ENCODE measurements at regions not wholly inside any gene's neighbourhood (a gene's known extent, or its start where the extent isn't known, plus 50 kb on each side); places are given as distances from the start of the nearest gene placed in this dataset.

DNA sequence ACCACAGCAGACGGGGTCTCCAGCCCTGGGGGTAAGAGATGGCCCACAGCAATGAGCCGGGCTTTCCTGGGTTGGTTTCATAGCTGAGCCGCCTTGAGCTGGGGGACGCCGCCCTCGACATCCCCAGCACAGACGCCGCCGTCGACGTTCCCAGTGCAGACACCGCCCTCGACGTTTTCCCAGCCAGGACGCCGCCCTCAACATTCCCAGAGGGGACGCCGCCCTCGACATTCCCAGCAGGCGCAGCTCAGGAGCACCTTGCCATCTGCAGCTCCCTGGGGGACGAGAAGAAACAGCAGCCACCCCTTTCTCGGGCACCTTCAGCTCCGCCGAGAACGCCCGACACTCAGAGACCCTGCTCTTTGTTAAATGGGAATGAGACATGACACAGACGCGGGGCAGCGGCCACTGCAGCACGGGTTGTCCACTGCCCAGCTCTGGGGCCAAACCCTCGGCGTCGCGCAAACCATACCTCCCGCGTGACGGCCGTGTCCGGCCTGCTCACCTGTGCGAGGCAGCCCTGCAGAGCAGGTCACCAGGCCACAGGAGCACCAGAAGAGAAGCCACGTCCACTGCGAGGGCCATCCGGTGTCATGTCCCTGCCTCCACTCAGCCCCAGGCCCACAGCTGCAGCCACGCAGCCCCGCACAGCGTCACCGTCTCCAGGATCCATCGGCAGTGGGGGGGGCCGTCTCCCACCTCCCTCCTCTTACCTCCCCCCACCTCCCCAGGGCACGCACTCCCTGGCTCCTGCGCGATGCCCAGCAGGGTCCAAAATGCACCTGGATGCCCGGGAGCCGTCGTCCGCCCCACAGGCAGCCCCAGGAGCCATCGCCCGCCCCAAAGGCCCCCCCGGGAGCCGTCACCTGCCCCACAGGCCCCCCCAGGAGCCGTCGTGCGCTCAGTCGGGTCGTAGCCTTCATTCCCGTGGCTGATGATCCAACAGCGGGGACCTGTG is 77.4 kb upstream of the GALNT9 start:
- no peak for DNase-seq
- Histone ChIP-seq H3K36me3 (replicated peaks; ENCODE audit: control insufficient read depth, insufficient read depth, low read length) (no peaks in the 10 kb centered on the region), H3K27me3 (ENCODE audit: control insufficient read depth, insufficient read depth, low read length) (no peaks in the 10 kb centered on the region; the same call in 1 of the 2 replicates), H3K4me3 (ENCODE audit: insufficient read depth, low read depth, low read length) (no peak overlapping the region)

DNA sequence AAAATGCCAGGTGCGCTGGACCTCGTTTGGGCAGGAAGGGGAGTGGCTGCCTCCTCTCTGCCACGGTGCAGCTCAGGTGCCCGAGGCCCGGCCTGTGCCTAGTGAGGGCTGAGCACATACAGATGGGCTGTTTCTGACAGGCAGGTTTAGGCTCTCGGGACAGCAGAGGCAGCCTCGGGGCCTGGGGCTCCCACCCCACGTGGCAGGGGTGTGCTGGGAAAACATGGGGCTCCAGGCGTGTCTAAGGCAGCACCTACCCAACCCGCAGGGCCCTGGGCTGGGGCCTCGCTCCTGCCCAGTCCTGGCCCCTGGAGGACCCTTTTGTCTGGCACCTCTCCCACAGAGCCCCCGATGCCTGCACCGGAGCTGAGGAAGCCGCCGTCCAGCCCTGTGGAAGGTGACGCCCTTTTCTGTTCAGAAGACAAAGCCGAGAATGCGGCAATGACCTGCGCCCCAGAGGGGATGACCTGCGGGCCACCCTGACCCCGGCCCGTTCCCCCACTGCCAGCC is 76.4 kb upstream of the GALNT9 start:
- no peak for DNase-seq
- Histone ChIP-seq H3K36me3 (replicated peaks; ENCODE audit: control insufficient read depth, insufficient read depth, low read length) (no peaks in the 10 kb centered on the region), H3K4me3 (ENCODE audit: insufficient read depth, low read depth, low read length) (no peak overlapping the region), H3K27me3 (ENCODE audit: control insufficient read depth, insufficient read depth, low read length) (peaks cover 1% of the 10 kb centered on the region)

GRCh38 chr12:132404951-132405741 is 75.8 kb upstream of the GALNT9 start:
- Histone ChIP-seq H3K36me3 (replicated peaks; ENCODE audit: control insufficient read depth, insufficient read depth, low read length) (no peaks in the 10 kb centered on the region), H3K27me3 (ENCODE audit: control insufficient read depth, insufficient read depth, low read length) (peaks cover 2% of the 10 kb centered on the region)
- no peak for DNase-seq

DNA sequence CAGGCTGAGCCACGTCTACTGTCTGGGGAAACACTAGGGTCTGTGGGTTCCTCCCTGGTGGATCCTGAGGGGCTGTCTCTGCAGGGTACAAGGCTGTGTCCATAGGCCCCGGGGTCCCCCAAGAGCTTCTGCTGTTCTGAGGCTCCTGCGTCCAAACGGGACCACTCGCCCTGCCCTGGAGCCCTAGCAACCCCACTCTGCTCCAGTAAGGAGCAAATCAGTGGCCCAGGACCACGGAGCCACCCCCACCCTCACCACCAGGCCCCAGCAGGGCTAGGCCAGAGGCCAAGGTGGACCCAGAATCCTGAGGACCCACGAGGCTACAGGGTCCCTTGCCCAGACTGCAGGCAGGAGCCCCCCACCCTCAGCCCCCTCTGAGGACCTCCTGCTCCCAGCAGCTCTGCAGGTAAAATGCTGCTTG is 75.1 kb upstream of the GALNT9 start:
- peaks cover 5% of the 10 kb centered on the region for H3K27me3 ChIP-seq (ENCODE audit: control insufficient read depth, insufficient read depth, low read length)
- no peak overlapping the region for H3K4me3 ChIP-seq (ENCODE audit: insufficient read depth, low read depth, low read length)
- no peak for DNase-seq
- no peaks in the 10 kb centered on the region for H3K36me3 ChIP-seq (replicated peaks; ENCODE audit: control insufficient read depth, insufficient read depth, low read length)

More at GRCh38 chr12:132404951-132405741, 75.8 kb upstream of the GALNT9 start:
- no peak overlapping the region for H3K4me3 ChIP-seq (ENCODE audit: insufficient read depth, low read depth, low read length)

DNA sequence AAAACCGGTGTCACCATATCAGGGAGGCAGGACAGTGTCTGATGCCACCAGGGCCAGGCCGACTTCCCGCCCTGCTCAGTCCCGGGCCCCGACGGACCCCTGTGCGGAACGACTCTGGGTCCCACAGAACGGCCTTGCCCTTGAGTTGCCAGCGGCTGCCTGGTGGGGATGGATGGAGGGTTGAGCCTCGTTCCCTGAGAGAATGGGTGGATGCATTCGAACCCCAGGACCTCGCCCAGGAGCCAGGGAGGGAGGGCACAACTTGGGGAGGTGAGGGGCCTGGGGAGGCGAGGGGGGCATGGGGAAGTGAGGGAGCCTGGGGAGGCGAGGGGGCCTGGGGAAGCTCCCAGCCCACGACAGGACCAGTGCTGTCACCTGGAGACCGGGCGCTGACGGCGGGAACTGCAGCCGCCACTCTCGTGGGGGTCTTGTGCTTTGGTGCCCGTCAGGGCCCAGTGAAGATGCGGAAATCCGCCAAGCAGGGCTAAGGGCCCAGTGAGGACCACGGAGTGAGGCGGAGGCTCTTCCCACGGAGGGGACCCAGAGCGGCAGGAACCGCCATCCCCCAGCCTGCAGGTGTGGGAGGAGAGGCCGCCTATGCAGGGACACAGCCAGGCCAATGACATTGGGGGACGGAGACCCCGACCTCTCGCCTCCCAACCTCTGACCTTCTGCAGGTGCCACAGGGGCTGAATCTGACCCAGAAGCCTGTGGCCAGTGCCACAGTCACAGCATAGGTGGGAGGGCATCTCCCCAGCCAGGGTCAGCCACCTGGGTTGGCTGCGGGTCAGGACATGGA is 74.4 kb upstream of the GALNT9 start:
- Histone ChIP-seq H3K36me3 (replicated peaks; ENCODE audit: control insufficient read depth, insufficient read depth, low read length) (no peaks in the 10 kb centered on the region), H3K4me3 (ENCODE audit: insufficient read depth, low read depth, low read length) (no peak overlapping the region), H3K27me3 (ENCODE audit: control insufficient read depth, insufficient read depth, low read length) (peaks cover 6% of the 10 kb centered on the region)
- DNase-seq = no peak

DNA sequence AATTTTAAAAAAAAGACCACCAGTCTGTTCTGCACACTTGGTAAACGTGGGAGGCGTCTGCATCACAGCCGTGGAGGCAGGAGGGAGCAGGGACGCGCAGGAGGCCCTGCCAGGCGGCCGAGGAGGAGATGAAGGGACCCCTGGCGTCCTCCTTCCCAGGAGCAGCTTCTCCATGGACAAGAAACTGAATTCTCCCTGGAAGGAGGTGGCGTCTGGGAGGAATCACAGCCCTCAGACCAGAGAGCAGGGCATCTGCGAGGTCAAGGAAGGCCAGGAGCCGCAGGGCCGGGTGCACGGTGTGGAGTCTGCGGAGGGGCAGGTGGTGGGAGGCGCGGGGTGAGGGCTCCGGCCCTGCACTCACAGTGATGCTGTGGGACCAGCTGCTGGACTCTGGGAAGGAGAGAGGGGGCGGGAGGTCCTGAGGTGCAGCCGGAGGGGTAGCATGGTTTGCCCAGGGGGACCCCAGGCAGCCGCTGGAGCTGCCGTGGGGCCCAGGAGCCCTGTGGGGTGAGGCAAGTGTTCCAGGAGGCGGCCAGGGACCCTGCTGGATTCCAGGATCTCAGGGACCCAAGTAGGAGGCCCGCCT is 73.5 kb upstream of the GALNT9 start:
- no peak for DNase-seq
- no peaks in the 10 kb centered on the region for H3K36me3 ChIP-seq (replicated peaks; ENCODE audit: control insufficient read depth, insufficient read depth, low read length)
- no peak overlapping the region for H3K4me3 ChIP-seq (ENCODE audit: insufficient read depth, low read depth, low read length)
- H3K27me3 ChIP-seq (ENCODE audit: control insufficient read depth, insufficient read depth, low read length) = peaks cover 6% of the 10 kb centered on the region

DNA sequence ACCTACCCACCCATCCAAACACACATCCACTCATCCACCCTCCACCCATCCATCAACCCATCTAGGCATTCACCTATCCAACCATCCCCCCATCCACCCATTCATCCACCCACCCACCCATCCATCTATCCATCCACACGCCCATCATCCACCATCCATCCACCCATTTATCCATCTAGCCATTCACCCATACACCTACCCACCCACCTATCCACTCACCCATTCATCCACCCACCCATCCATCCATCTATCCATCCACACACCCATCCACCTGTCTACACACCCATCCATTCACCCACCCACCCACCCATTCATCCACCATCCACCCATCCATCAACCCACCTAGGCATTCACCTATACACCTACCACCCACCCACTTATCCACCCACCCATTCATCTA is 72.6 kb upstream of the GALNT9 start:
- Histone ChIP-seq H3K4me3 (ENCODE audit: insufficient read depth, low read depth, low read length) (no peak overlapping the region), H3K27me3 (ENCODE audit: control insufficient read depth, insufficient read depth, low read length) (peaks cover 6% of the 10 kb centered on the region), H3K36me3 (replicated peaks; ENCODE audit: control insufficient read depth, insufficient read depth, low read length) (no peaks in the 10 kb centered on the region)
- DNase-seq = no peak

DNA sequence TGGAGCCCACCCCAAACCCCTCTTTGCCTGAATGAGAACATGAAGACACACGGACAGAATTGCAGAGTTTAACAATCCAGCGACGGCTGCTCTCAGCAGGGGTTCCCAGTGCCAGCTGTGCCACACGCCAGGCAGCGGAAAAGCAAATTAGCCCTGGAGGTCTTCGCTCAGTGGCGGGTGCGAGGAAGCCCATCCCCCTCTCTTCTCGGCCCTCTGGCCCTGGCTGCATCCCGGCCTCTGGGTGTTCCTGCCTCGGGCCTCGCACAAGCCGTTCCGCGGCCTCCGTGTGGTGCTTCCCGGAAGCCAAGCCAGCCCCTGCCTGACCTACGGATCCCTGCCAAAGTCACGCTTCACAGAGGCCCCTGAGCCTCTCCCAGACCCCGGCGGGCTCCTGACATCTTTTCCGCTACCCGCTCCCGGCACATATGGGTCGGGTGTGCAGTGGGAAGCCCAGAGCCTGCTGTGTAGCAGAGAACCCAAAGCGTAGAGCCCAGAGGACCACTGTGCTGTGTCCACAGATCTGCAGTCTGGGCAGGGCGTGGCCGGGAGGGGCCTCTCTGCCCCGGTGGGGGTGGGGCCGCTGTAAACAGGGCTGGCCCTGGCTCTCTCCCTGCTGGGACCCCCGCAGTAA is 70.7 kb upstream of the GALNT9 start:
- DNase-seq = peak; percentile 87
- Histone ChIP-seq H3K36me3 (replicated peaks; ENCODE audit: control insufficient read depth, insufficient read depth, low read length) (no peaks in the 10 kb centered on the region), H3K4me3 (ENCODE audit: insufficient read depth, low read depth, low read length) (no peak overlapping the region), H3K27me3 (ENCODE audit: control insufficient read depth, insufficient read depth, low read length) (peaks cover 8% of the 10 kb centered on the region)

DNA sequence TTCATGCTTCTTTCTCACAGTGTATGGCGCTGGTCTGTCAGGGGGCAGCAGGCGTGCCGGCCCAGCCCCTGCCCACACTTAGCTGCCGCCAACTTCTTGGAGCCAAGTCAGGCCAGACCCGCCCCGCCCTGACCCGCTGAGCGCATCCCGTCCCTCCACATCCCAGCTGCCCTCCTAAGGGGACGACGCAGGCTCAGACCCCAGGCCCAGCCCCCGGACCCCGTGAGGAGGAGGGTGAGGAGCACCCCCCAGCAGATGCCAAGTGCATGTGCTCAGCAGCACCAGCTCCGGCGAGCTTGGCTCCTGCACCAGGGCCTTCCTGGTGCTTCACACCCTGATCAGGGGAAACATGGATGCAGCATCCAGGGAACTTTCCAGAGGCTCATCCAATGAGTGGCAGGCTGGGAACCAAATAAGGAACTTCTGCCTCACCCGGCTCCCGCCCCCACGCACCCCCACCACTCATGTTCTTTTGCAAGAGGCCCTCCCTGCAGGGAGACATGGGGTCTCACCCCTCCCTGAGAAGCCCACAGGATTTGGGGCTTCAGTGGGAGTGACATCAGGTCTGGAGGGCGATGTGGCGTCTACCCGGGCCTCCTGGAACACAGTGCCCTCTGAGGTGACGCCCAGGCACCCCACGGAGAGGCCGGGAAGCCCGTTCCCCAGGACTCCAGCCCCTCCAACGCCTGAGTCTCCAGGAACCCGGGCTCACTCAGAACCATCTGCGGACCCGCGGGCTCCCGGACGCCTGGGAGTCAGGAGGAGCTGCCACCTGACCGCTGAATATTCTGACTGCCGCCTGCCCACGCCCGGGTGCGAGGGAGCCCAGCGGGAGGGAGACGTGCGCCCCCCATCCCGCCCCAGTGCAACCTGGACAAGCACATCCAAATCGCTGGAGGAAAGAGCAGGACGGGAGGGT is 70.0 kb upstream of the GALNT9 start:
- Histone ChIP-seq H3K27me3 (ENCODE audit: control insufficient read depth, insufficient read depth, low read length) (peaks cover 8% of the 10 kb centered on the region), H3K4me3 (ENCODE audit: insufficient read depth, low read depth, low read length) (no peak overlapping the region), H3K36me3 (replicated peaks; ENCODE audit: control insufficient read depth, insufficient read depth, low read length) (no peaks in the 10 kb centered on the region)
- DNase-seq = no peak

DNA sequence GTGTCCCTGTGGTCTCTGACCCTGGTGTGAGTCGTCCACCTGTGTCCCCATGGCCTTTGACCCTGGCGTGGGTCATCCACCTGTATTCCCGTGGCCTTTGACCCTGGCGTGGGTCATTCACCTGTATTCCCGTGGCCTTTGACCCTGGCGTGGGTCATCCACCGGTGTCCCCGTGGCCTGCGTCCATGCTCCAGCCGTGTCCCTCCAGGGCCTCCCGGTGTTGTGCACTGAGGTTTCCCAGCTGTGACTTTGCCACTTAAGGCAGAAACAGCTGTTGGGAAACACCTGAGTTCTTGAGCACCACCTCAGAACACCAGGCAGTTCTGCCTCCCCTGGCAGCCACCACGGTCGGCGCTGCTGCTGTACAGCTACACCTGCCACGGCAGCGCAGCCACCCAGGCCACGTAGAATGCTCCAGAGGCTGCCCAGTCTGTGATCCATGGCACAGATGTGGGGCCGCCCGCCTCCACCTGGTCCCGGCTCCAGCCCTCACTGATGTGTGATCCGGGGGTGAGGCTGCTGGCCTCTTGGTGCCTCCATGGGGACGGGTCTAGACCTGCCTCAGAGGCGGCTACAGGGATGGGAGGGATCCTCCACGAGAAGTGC is 69.1 kb upstream of the GALNT9 start:
- Histone ChIP-seq H3K4me3 (ENCODE audit: insufficient read depth, low read depth, low read length) (no peak overlapping the region), H3K36me3 (replicated peaks; ENCODE audit: control insufficient read depth, insufficient read depth, low read length) (no peaks in the 10 kb centered on the region), H3K27me3 (ENCODE audit: control insufficient read depth, insufficient read depth, low read length) (peaks cover 8% of the 10 kb centered on the region)
- DNase-seq = no peak

- DNase-seq = no peak
- H3K27me3 ChIP-seq (ENCODE audit: control insufficient read depth, insufficient read depth, low read length) = peaks cover 8% of the 10 kb centered on the region
- H3K4me3 ChIP-seq (ENCODE audit: insufficient read depth, low read depth, low read length) = no peak overlapping the region
Observed at GRCh38 chr12:132397934-132398385, 68.6 kb upstream of the GALNT9 start.

DNA sequence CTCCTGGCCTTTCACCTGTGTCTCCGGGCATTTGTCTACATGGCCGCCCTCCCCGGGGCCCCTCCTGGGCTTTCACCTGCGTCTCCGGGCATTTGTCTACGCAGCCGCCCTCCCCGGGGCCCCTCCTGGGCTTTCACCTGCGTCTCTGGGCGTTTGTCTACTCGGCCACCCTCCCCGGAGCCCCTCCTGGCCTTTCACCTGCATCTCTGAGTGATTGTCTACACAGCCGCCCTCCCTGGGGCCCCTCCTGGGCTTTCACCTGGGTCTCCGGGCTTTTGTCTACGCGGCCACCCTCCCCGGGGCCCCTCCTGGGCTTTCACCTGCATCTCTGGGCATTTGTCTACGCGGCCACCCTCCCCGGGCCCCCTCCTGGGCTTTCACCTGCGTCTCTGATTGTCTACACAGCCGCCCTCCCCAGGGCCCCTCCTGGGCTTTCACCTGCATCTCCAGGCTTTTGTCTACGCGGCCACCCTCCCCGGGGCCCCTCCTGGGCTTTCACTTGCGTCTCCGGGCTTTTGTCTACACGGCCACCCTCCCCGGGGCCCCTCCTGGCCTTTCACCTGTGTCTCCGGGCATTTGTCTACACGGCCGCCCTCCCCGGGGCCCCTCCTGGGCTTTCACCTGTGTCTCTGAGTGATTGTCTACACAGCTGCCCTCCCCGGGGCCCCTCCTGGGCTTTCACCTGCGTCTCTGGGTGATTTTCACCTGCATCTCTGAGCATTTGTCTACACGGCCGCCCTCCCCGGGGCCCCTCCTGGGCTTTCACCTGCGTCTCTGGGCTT is 68.0 kb upstream of the GALNT9 start:
- peak; percentile 85 for DNase-seq
- Histone ChIP-seq H3K27me3 (ENCODE audit: control insufficient read depth, insufficient read depth, low read length) (peaks cover 10% of the 10 kb centered on the region), H3K4me3 (ENCODE audit: insufficient read depth, low read depth, low read length) (no peak overlapping the region), H3K36me3 (replicated peaks; ENCODE audit: control insufficient read depth, insufficient read depth, low read length) (no peaks in the 10 kb centered on the region)

More at GRCh38 chr12:132397934-132398385, 68.6 kb upstream of the GALNT9 start:
- H3K36me3 ChIP-seq (replicated peaks; ENCODE audit: control insufficient read depth, insufficient read depth, low read length) = no peaks in the 10 kb centered on the region

Data from H7 (cell line).